GOT3 (cell line): ENCODE measurements at regions not wholly inside any gene's neighbourhood (a gene's known extent, or its start where the extent isn't known, plus 50 kb on each side); places are given as distances from the start of the nearest gene placed in this dataset.

ENCODE experiments used
- DNase-seq: peaks from one replicate; lab custom pipeline; 2025; ENCODE audit warnings: mixed read lengths; lab: John Stamatoyannopoulos, UW

- no peak for DNase-seq
Observed at GRCh38 chr9:107928701-107929371, 439.3 kb upstream of the KLF4 start.

- no peak for DNase-seq
Observed at GRCh38 chr9:107927276-107927675, 437.7 kb upstream of the KLF4 start.

GRCh38 chr9:107925749-107926297 is 436.3 kb upstream of the KLF4 start:
- no peak for DNase-seq

GRCh38 chr9:107922260-107922659 is 432.7 kb upstream of the KLF4 start:
- DNase-seq: no peak

GRCh38 chr9:107919263-107919662 is 429.7 kb upstream of the KLF4 start:
- DNase-seq: no peak

- DNase-seq: no peak
Observed at GRCh38 chr9:107918749-107919148, 429.2 kb upstream of the KLF4 start.

- DNase-seq: no peak
Observed at GRCh38 chr9:107914151-107914550, 424.6 kb upstream of the KLF4 start.

- DNase-seq: no peak
Observed at GRCh38 chr9:107907715-107908114, 418.1 kb upstream of the KLF4 start.

- DNase-seq: no peak
Observed at GRCh38 chr9:107907255-107907654, 417.7 kb upstream of the KLF4 start.

- no peak for DNase-seq
Observed at GRCh38 chr9:107906074-107906473, 416.5 kb upstream of the KLF4 start.

- no peak for DNase-seq
Observed at GRCh38 chr9:107905308-107906020, 415.9 kb upstream of the KLF4 start.

GRCh38 chr9:107899961-107900330 is 410.4 kb upstream of the KLF4 start:
- DNase-seq: no peak

- DNase-seq: no peak
Observed at GRCh38 chr9:107898761-107899160, 409.2 kb upstream of the KLF4 start.

- DNase-seq: no peak
Observed at GRCh38 chr9:107896544-107896943, 407.0 kb upstream of the KLF4 start.

GRCh38 chr9:107895501-107896001 is 406.0 kb upstream of the KLF4 start:
- no peak for DNase-seq

- no peak for DNase-seq
Observed at GRCh38 chr9:107894572-107895261, 405.1 kb upstream of the KLF4 start.

- DNase-seq: no peak
Observed at GRCh38 chr9:107890921-107891465, 401.4 kb upstream of the KLF4 start.

GRCh38 chr9:107888773-107889227 is 399.2 kb upstream of the KLF4 start:
- DNase-seq: no peak

- no peak for DNase-seq
Observed at GRCh38 chr9:107886826-107887225, 397.3 kb upstream of the KLF4 start.

- DNase-seq: no peak
Observed at GRCh38 chr9:107883496-107884124, 394.0 kb upstream of the KLF4 start.

- no peak for DNase-seq
Observed at GRCh38 chr9:107881626-107882300, 392.2 kb upstream of the KLF4 start.
